Trophoblast cell (in vitro differentiated cells and primary cell): ENCODE measurements at regions not wholly inside any gene's neighbourhood (a gene's known extent, or its start where the extent isn't known, plus 50 kb on each side); places are given as distances from the start of the nearest gene placed in this dataset.
"Not testable (repeated sequence)": the region's sequence is repeated elsewhere in the genome, so short reads cannot be mapped to it uniquely, and the experiment has no call there.

ENCODE experiments used
- DNase-seq, 2 donors: peaks; one replicate each; pipeline ENCODE4 v3.0.0-alpha.2; 2016
- H2AFZ ChIP-seq: 2 replicates; pipeline ENCODE4 v1.6.1; 2013; ENCODE audit warnings: low read length, moderate library complexity, mild to moderate bottlenecking; ENCODE audit not compliant: insufficient read depth, poor library complexity
- H2AK5ac ChIP-seq: 2 replicates; pipeline ENCODE4 v1.6.1; 2013; ENCODE audit warnings: mild to moderate bottlenecking, low read length
- H2BK120ac ChIP-seq: 2 replicates; pipeline ENCODE4 v1.6.1; 2013; ENCODE audit warnings: low read length, mild to moderate bottlenecking, moderate library complexity; ENCODE audit not compliant: insufficient read depth, poor library complexity
- H2BK12ac ChIP-seq: 2 replicates; pipeline ENCODE4 v1.6.1; 2013; ENCODE audit warnings: mild to moderate bottlenecking, low read length, moderate library complexity
- H2BK5ac ChIP-seq: 2 replicates; pipeline ENCODE4 v1.6.1; 2013; ENCODE audit warnings: low read length, low read depth, moderate library complexity, mild to moderate bottlenecking; ENCODE audit not compliant: poor library complexity
- H3K14ac ChIP-seq: 2 replicates; pipeline ENCODE4 v1.6.1; 2013; ENCODE audit warnings: mild to moderate bottlenecking, low read length
- H3K18ac ChIP-seq: 2 replicates; pipeline ENCODE4 v1.6.1; 2013; ENCODE audit warnings: mild to moderate bottlenecking, low read length
- H3K23ac ChIP-seq: 2 replicates; pipeline ENCODE4 v1.6.1; 2013; ENCODE audit warnings: low read length
- H3K27ac ChIP-seq: 2 replicates; pipeline ENCODE4 v1.5.1; 2013; ENCODE audit warnings: low read depth, mild to moderate bottlenecking, inconsistent platforms, low read length, moderate library complexity
- H3K27me3 ChIP-seq: 2 replicates; pipeline ENCODE4 v1.6.1; 2013; ENCODE audit warnings: inconsistent platforms, mild to moderate bottlenecking, low read length, moderate library complexity; ENCODE audit not compliant: insufficient read depth
- H3K36me3 ChIP-seq, 2 experiments: 1 replicate in 1 of 2; 2 replicates in 1 of 2; pipeline ENCODE4 v1.6.1; 2013; ENCODE audit warnings: low read length in 2 of 2, mild to moderate bottlenecking in 2 of 2, moderate library complexity in 1 of 2; ENCODE audit not compliant: insufficient read depth in 2 of 2, control insufficient read depth in 1 of 2
- H3K4ac ChIP-seq: 2 replicates; pipeline ENCODE4 v1.6.1; 2013; ENCODE audit warnings: low read depth, mild to moderate bottlenecking, low read length, moderate library complexity
- H3K4me1 ChIP-seq, 2 experiments: 1 replicate in 1 of 2; 2 replicates in 1 of 2; pipeline ENCODE4 v1.6.1; 2013; ENCODE audit warnings: low read length in 2 of 2, mild to moderate bottlenecking in 2 of 2, moderate library complexity in 1 of 2; ENCODE audit not compliant: insufficient read depth in 2 of 2, control insufficient read depth in 1 of 2
- H3K4me2 ChIP-seq: 2 replicates; pipeline ENCODE4 v1.6.1; 2013; ENCODE audit warnings: inconsistent platforms, mild to moderate bottlenecking, low read length, moderate library complexity
- H3K4me3 ChIP-seq: 2 replicates; pipeline ENCODE4 v1.5.1; 2013; ENCODE audit warnings: mild to moderate bottlenecking, low read depth, low read length, inconsistent platforms
- H3K79me1 ChIP-seq: one replicate; pipeline ENCODE4 v1.6.1; 2013; ENCODE audit warnings: low read length
- H3K79me2 ChIP-seq: 2 replicates; pipeline ENCODE4 v1.6.1; 2013; ENCODE audit warnings: low read length, mild to moderate bottlenecking; ENCODE audit not compliant: control insufficient read depth, insufficient read depth, poor library complexity
- H3K9ac ChIP-seq: 2 replicates; pipeline ENCODE4 v1.6.1; 2013; ENCODE audit warnings: mild to moderate bottlenecking, low read length
- H3K9me3 ChIP-seq: 2 replicates; pipeline ENCODE4 v1.6.1; 2013; ENCODE audit warnings: low read depth, mild to moderate bottlenecking, control low read depth, inconsistent platforms, low read length; ENCODE audit not compliant: insufficient read depth
- H4K12ac ChIP-seq: 2 replicates; pipeline ENCODE4 v1.6.1; 2013; ENCODE audit warnings: low read depth, mild to moderate bottlenecking, low read length, moderate library complexity
- H4K8ac ChIP-seq: 2 replicates; pipeline ENCODE4 v1.6.1; 2013; ENCODE audit warnings: low read depth, mild to moderate bottlenecking, low read length, moderate library complexity
- H4K91ac ChIP-seq: one replicate; pipeline ENCODE4 v1.6.1; 2013; ENCODE audit warnings: low read depth, mild to moderate bottlenecking, low read length, moderate library complexity
- WGBS: extraction: QIAGEN DNeasy Blood & Tissue Kit; methylation state at CpG from one replicate; pipeline ENCODE4 v1.1.7; 2013; ENCODE audit warnings: missing lambda C conversion rate; ENCODE audit not compliant: insufficient read length, insufficient coverage; ENCODE audit errors: extremely low coverage; 5-methylcytosine and 5-hydroxymethylcytosine counted together

GRCh38 chr1:146396242-146396641 is 167.4 kb upstream of the NOTCH2NLA start:
- H3K4me1 ChIP-seq, DNase-seq, H2BK5ac ChIP-seq, H3K27ac ChIP-seq, H3K4me3 ChIP-seq, H3K36me3 ChIP-seq, H4K8ac ChIP-seq, H3K4ac ChIP-seq, H2BK12ac ChIP-seq, H3K79me2 ChIP-seq, H3K18ac ChIP-seq, H2AK5ac ChIP-seq, H2BK120ac ChIP-seq, H3K27me3 ChIP-seq, H4K91ac ChIP-seq, H3K9me3 ChIP-seq, H2AFZ ChIP-seq, H4K12ac ChIP-seq, H3K79me1 ChIP-seq, H3K23ac ChIP-seq, H3K4me2 ChIP-seq, H3K14ac ChIP-seq, H3K9ac ChIP-seq: not testable (repeated sequence)
- no CpG with 5 or more reads among the region's 6 CpGs for WGBS

GRCh38 chr1:146393796-146394195 is 165.0 kb upstream of the NOTCH2NLA start:
- not testable (repeated sequence) for H2BK120ac ChIP-seq, H2BK5ac ChIP-seq, H3K79me1 ChIP-seq, H3K18ac ChIP-seq, H3K9ac ChIP-seq, H3K23ac ChIP-seq, H3K9me3 ChIP-seq, H3K4me1 ChIP-seq, H3K27me3 ChIP-seq, H2BK12ac ChIP-seq, H3K79me2 ChIP-seq, H4K12ac ChIP-seq, H3K4me3 ChIP-seq, H3K36me3 ChIP-seq, H2AK5ac ChIP-seq, H4K91ac ChIP-seq, H3K4ac ChIP-seq, H3K14ac ChIP-seq, H2AFZ ChIP-seq, H4K8ac ChIP-seq, H3K4me2 ChIP-seq, DNase-seq, H3K27ac ChIP-seq
- no CpG with 5 or more reads among the region's 23 CpGs for WGBS

- H3K4me1 ChIP-seq, H2BK12ac ChIP-seq, H2BK120ac ChIP-seq, H3K79me2 ChIP-seq, H3K4ac ChIP-seq, H3K23ac ChIP-seq, H3K79me1 ChIP-seq, H4K8ac ChIP-seq, H4K91ac ChIP-seq, H3K18ac ChIP-seq, H2AK5ac ChIP-seq, H4K12ac ChIP-seq, H3K36me3 ChIP-seq, H3K27ac ChIP-seq, H3K4me2 ChIP-seq, H3K9me3 ChIP-seq, H3K27me3 ChIP-seq, H2BK5ac ChIP-seq, H3K4me3 ChIP-seq, H3K14ac ChIP-seq, H3K9ac ChIP-seq, DNase-seq, H2AFZ ChIP-seq: not testable (repeated sequence)
- no CpG with 5 or more reads among the region's 19 CpGs for WGBS
These were observed 164.3 kb upstream of the NOTCH2NLA start for GRCh38 chr1:146393154-146393553.

- not testable (repeated sequence) for H3K23ac ChIP-seq, H3K36me3 ChIP-seq, H3K9ac ChIP-seq, H4K8ac ChIP-seq, H3K79me2 ChIP-seq, H4K12ac ChIP-seq, H3K4me2 ChIP-seq, H3K4ac ChIP-seq, H2AFZ ChIP-seq, H3K9me3 ChIP-seq, H2BK12ac ChIP-seq, H3K4me3 ChIP-seq, H3K27ac ChIP-seq, H3K14ac ChIP-seq, H4K91ac ChIP-seq, H3K79me1 ChIP-seq, H2BK120ac ChIP-seq, H3K27me3 ChIP-seq, H3K4me1 ChIP-seq, DNase-seq, H2BK5ac ChIP-seq, H3K18ac ChIP-seq, H2AK5ac ChIP-seq
- WGBS: no CpG with 5 or more reads among the region's 6 CpGs
These were observed 160.4 kb upstream of the NOTCH2NLA start for GRCh38 chr1:146389178-146389577.
